CD8-positive, alpha-beta memory T cell (primary cell): ENCODE measurements at regions not wholly inside any gene's neighbourhood (a gene's known extent, or its start where the extent isn't known, plus 50 kb on each side); places are given as distances from the start of the nearest gene placed in this dataset.

Experiments
- CTCF ChIA-PET: fragments of 350-600 bp; sonication (Branson Sonifier 250); formaldehyde crosslinking; loops from one replicate; lab custom pipeline; 2021; ENCODE audit warnings: antibody characterized with exemption; lab: Charles Lee
- POLR2A ChIA-PET: fragments of 350-600 bp; sonication (Branson Sonifier 250); formaldehyde crosslinking; loops from one replicate; lab custom pipeline; 2021; ENCODE audit warnings: antibody characterized with exemption; lab: Charles Lee
- DNase-seq, 5 donors: peaks; one replicate each; pipeline versions ENCODE4 v3.0.0 to v3.0.0-alpha.2; 2020 to 2022; ENCODE audit warnings: mixed read lengths in 1 of 5
- H3K27ac ChIP-seq: one replicate; pipeline ENCODE4 v1.7.0; 2013; ENCODE audit warnings: low read depth, mild to moderate bottlenecking, low read length, moderate library complexity
- H3K27me3 ChIP-seq: 2 replicates; pipeline ENCODE4 v1.7.0; 2013; ENCODE audit warnings: low read length, mild to moderate bottlenecking; ENCODE audit not compliant: insufficient read depth, poor library complexity, severe bottlenecking
- H3K36me3 ChIP-seq: 2 replicates; pipeline ENCODE4 v1.7.0; 2013; ENCODE audit warnings: mild to moderate bottlenecking, low read length, moderate library complexity; ENCODE audit not compliant: insufficient read depth
- H3K4me1 ChIP-seq: 2 replicates; pipeline ENCODE4 v1.7.0; 2013; ENCODE audit warnings: mild to moderate bottlenecking, low read length, moderate library complexity; ENCODE audit not compliant: insufficient read depth
- H3K4me3 ChIP-seq: 2 replicates; pipeline ENCODE4 v1.7.0; 2013; ENCODE audit warnings: mild to moderate bottlenecking, low read length
- H3K9me3 ChIP-seq: 2 replicates; pipeline ENCODE4 v1.7.0; 2013; ENCODE audit warnings: mild to moderate bottlenecking, low read length
- H3K27ac Mint-ChIP-seq, 8 donors: one replicate each; pipeline ENCODE4 v1.8.0; 2020 to 2021; ENCODE audit warnings: mixed read lengths in 8 of 8, mild to moderate bottlenecking in 6 of 8, inconsistent platforms in 3 of 8, moderate library complexity in 3 of 8
- H3K27me3 Mint-ChIP-seq, 2 donors: one replicate each; pipeline ENCODE4 v1.8.0; 2020 to 2021; ENCODE audit warnings: mixed read lengths in 2 of 2, mild to moderate bottlenecking in 1 of 2, moderate library complexity in 1 of 2
- H3K36me3 Mint-ChIP-seq, 3 donors: one replicate each; pipeline ENCODE4 v1.8.0; 2020 to 2021; ENCODE audit warnings: mixed read lengths in 3 of 3, inconsistent platforms in 1 of 3, mild to moderate bottlenecking in 1 of 3
- H3K4me1 Mint-ChIP-seq, 3 donors: one replicate each; pipeline ENCODE4 v1.8.0; 2020 to 2021; ENCODE audit warnings: mixed read lengths in 3 of 3, inconsistent platforms in 1 of 3, mild to moderate bottlenecking in 1 of 3
- H3K4me3 Mint-ChIP-seq, 7 donors: one replicate each; pipeline ENCODE4 v1.8.0; 2020 to 2021; ENCODE audit warnings: mixed read lengths in 7 of 7, mild to moderate bottlenecking in 6 of 7, moderate library complexity in 4 of 7, inconsistent platforms in 2 of 7
- H3K9me3 Mint-ChIP-seq, 5 donors: one replicate each; pipeline ENCODE4 v1.8.0; 2020 to 2022; ENCODE audit warnings: mixed read lengths in 5 of 5, mild to moderate bottlenecking in 3 of 5, moderate library complexity in 2 of 5, inconsistent platforms in 1 of 5

GRCh38 chr16:9484426-9484825, 393.0 kb downstream of the HAPSTR1 start:
- POLR2A ChIA-PET = no interaction called here
- Histone ChIP-seq H3K36me3 (no peaks in the 10 kb centered on the region), H3K4me3 (no peak overlapping the region), H3K27ac (no peak overlapping the region), H3K27me3 (peaks cover 4% of the 10 kb centered on the region), H3K4me1 (no peaks in the 10 kb centered on the region), H3K9me3 (no peaks in the 10 kb centered on the region)
- CTCF ChIA-PET = no interaction called here
- no peak for DNase-seq
- Mint-ChIP-seq H3K9me3 (peaks cover 0 to 4% (median 0%) of the 10 kb centered on the region in 5 donors), H3K4me3 (no peak overlapping the region), H3K27me3 (peaks cover 0 to 1% of the 10 kb centered on the region in 2 donors), H3K36me3 (no peaks in the 10 kb centered on the region), H3K27ac (no peak overlapping the region), H3K4me1 (no peaks in the 10 kb centered on the region)

GRCh38 chr16:9484881-9485280, 393.4 kb downstream of the HAPSTR1 start:
- ChIA-PET CTCF (no interaction called here), POLR2A (no interaction called here)
- Histone ChIP-seq H3K36me3 (no peaks in the 10 kb centered on the region), H3K9me3 (no peaks in the 10 kb centered on the region), H3K27me3 (peaks cover 4% of the 10 kb centered on the region), H3K27ac (no peak overlapping the region), H3K4me1 (no peaks in the 10 kb centered on the region), H3K4me3 (no peak overlapping the region)
- DNase-seq = no peak
- H3K27me3 Mint-ChIP-seq = peaks cover 0 to 1% of the 10 kb centered on the region in 2 donors
- H3K4me3 Mint-ChIP-seq = no peak overlapping the region
- H3K27ac Mint-ChIP-seq = no peak overlapping the region
- H3K9me3 Mint-ChIP-seq = peaks cover 0 to 2% (median 0%) of the 10 kb centered on the region in 5 donors
- no peaks in the 10 kb centered on the region for H3K36me3 Mint-ChIP-seq
- H3K4me1 Mint-ChIP-seq = no peaks in the 10 kb centered on the region

GRCh38 chr16:9489835-9490467, 398.5 kb downstream of the HAPSTR1 start:
- DNase-seq = no peak
- H3K36me3 Mint-ChIP-seq = no peaks in the 10 kb centered on the region
- no peak overlapping the region for H3K4me3 Mint-ChIP-seq
- H3K27me3 Mint-ChIP-seq = peaks cover 0 to 1% of the 10 kb centered on the region in 2 donors
- H3K36me3 ChIP-seq = no peaks in the 10 kb centered on the region
- POLR2A ChIA-PET = no interaction called here
- H3K4me1 ChIP-seq = no peaks in the 10 kb centered on the region
- H3K27me3 ChIP-seq = peaks cover 4% of the 10 kb centered on the region
- CTCF ChIA-PET = no interaction called here
- no peaks in the 10 kb centered on the region for H3K9me3 ChIP-seq
- no peaks in the 10 kb centered on the region for H3K4me1 Mint-ChIP-seq
- H3K27ac ChIP-seq = no peak overlapping the region
- no peak overlapping the region for H3K27ac Mint-ChIP-seq
- no peak overlapping the region for H3K4me3 ChIP-seq
- H3K9me3 Mint-ChIP-seq = peaks cover 0 to 2% (median 0%) of the 10 kb centered on the region in 5 donors

GRCh38 chr16:9495824-9496223, 404.4 kb downstream of the HAPSTR1 start:
- Mint-ChIP-seq H3K36me3 (no peaks in the 10 kb centered on the region), H3K27me3 (no peaks in the 10 kb centered on the region), H3K9me3 (peaks cover 0 to 6% (median 2%) of the 10 kb centered on the region in 5 donors), H3K27ac (no peak overlapping the region), H3K4me3 (no peak overlapping the region), H3K4me1 (no peaks in the 10 kb centered on the region)
- no peak overlapping the region for H3K27ac ChIP-seq
- DNase-seq = no peak
- H3K4me1 ChIP-seq = no peaks in the 10 kb centered on the region
- no peak overlapping the region for H3K4me3 ChIP-seq
- no peaks in the 10 kb centered on the region for H3K9me3 ChIP-seq
- H3K27me3 ChIP-seq = no peaks in the 10 kb centered on the region
- CTCF ChIA-PET = no interaction called here
- POLR2A ChIA-PET = no interaction called here
- H3K36me3 ChIP-seq = no peaks in the 10 kb centered on the region

- Mint-ChIP-seq H3K9me3 (peaks cover 0 to 8% (median 3%) of the 10 kb centered on the region in 5 donors), H3K27ac (peak overlapping the region in 1 of 8 donors; percentile 31), H3K36me3 (no peaks in the 10 kb centered on the region), H3K4me3 (no peak overlapping the region), H3K4me1 (no peaks in the 10 kb centered on the region), H3K27me3 (no peaks in the 10 kb centered on the region)
- no peaks in the 10 kb centered on the region for H3K27me3 ChIP-seq
- H3K27ac ChIP-seq = no peak overlapping the region
- no peaks in the 10 kb centered on the region for H3K9me3 ChIP-seq
- H3K4me1 ChIP-seq = no peaks in the 10 kb centered on the region
- CTCF ChIA-PET = no interaction called here
- no peak overlapping the region for H3K4me3 ChIP-seq
- POLR2A ChIA-PET = no interaction called here
- DNase-seq = no peak
- no peaks in the 10 kb centered on the region for H3K36me3 ChIP-seq
Observed at GRCh38 chr16:9497750-9498149, 406.3 kb downstream of the HAPSTR1 start.

- Histone ChIP-seq H3K9me3 (no peaks in the 10 kb centered on the region), H3K4me1 (no peaks in the 10 kb centered on the region), H3K27me3 (no peaks in the 10 kb centered on the region), H3K27ac (no peak overlapping the region), H3K4me3 (no peak overlapping the region), H3K36me3 (no peaks in the 10 kb centered on the region)
- H3K9me3 Mint-ChIP-seq = peaks cover 0 to 8% (median 3%) of the 10 kb centered on the region in 5 donors
- peaks cover 0 to 2% of the 10 kb centered on the region in 2 donors for H3K27me3 Mint-ChIP-seq
- H3K4me3 Mint-ChIP-seq = no peak overlapping the region
- ChIA-PET POLR2A (no interaction called here), CTCF (no interaction called here)
- DNase-seq = no peak
- no peaks in the 10 kb centered on the region for H3K4me1 Mint-ChIP-seq
- no peaks in the 10 kb centered on the region for H3K36me3 Mint-ChIP-seq
- no peak overlapping the region for H3K27ac Mint-ChIP-seq
Observed at GRCh38 chr16:9499941-9500593, 408.6 kb downstream of the HAPSTR1 start.

GRCh38 chr16:9500872-9501271, 409.4 kb downstream of the HAPSTR1 start:
- H3K27ac Mint-ChIP-seq = no peak overlapping the region
- no peaks in the 10 kb centered on the region for H3K4me1 Mint-ChIP-seq
- H3K36me3 ChIP-seq = no peaks in the 10 kb centered on the region
- H3K36me3 Mint-ChIP-seq = no peaks in the 10 kb centered on the region
- CTCF ChIA-PET = no interaction called here
- no peaks in the 10 kb centered on the region for H3K27me3 ChIP-seq
- no peak overlapping the region for H3K4me3 Mint-ChIP-seq
- H3K27me3 Mint-ChIP-seq = peaks cover 0 to 2% of the 10 kb centered on the region in 2 donors
- H3K9me3 Mint-ChIP-seq = peaks cover 0 to 10% (median 3%) of the 10 kb centered on the region in 5 donors
- H3K27ac ChIP-seq = no peak overlapping the region
- no peaks in the 10 kb centered on the region for H3K4me1 ChIP-seq
- DNase-seq = no peak
- POLR2A ChIA-PET = no interaction called here
- H3K9me3 ChIP-seq = no peaks in the 10 kb centered on the region
- no peak overlapping the region for H3K4me3 ChIP-seq

- no peaks in the 10 kb centered on the region for H3K36me3 Mint-ChIP-seq
- ChIA-PET POLR2A (no interaction called here), CTCF (no interaction called here)
Observed at GRCh38 chr16:9503251-9503984, 412.0 kb downstream of the HAPSTR1 start.

More at GRCh38 chr16:9503251-9503984, 412.0 kb downstream of the HAPSTR1 start:
- H3K4me1 ChIP-seq = no peaks in the 10 kb centered on the region
- no peaks in the 10 kb centered on the region for H3K9me3 ChIP-seq
- no peak for DNase-seq
- Mint-ChIP-seq H3K27ac (no peak overlapping the region), H3K4me3 (no peak overlapping the region), H3K9me3 (peaks cover 0 to 5% (median 3%) of the 10 kb centered on the region in 5 donors), H3K4me1 (no peaks in the 10 kb centered on the region), H3K27me3 (peaks cover 0 to 2% of the 10 kb centered on the region in 2 donors)
- H3K27me3 ChIP-seq = no peaks in the 10 kb centered on the region
- H3K27ac ChIP-seq = no peak overlapping the region
- no peaks in the 10 kb centered on the region for H3K36me3 ChIP-seq
- H3K4me3 ChIP-seq = no peak overlapping the region
